ENCODE measurements at regions not wholly inside any gene's neighbourhood (a gene's known extent, or its start where the extent isn't known, plus 50 kb on each side); places are given as distances from the start of the nearest gene placed in this dataset.
"Not testable (repeated sequence)": the region's sequence is repeated elsewhere in the genome, so short reads cannot be mapped to it uniquely, and the experiment has no call there.

DNA sequence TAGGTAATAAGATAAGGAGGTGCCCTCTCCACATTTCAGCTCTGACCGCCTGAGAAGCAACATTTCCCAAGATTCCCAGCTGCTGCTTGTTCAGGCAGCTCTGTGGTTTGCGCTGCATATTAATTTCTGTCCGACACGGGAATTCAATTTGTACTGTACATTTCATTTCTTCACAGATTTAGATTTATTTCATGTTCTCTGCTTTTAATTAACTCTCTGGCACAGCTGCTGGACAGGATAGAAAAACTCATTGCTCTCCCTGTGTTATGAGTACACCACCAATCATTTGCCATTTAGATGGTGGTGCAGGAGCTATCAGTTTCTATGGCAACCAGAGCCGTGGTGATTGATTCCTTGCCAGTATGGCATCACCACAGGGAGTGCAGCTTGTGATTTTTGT, 558.5 kb downstream of the DMRTA1 start:
- FAIRE-seq, result no peak

DNA sequence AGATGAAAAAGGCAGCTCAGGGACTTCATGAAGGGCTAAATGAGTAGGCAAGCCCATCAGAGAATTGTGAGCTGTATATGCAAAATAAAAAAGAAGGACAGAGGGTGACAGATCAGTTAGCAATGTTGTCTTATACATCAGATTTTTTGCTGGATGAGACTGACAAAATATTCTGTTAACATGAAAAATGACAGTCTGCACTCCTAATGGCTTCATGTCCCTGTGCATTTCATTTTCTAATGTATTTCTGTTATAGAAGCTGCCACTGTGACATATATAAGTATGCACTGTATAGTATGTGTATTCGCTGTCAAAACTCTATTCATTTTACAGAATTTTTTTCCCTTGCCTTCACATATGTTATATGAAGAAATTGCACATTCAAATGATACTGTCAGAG, 559.5 kb downstream of the DMRTA1 start:
- FAIRE-seq, result no peak

DNA sequence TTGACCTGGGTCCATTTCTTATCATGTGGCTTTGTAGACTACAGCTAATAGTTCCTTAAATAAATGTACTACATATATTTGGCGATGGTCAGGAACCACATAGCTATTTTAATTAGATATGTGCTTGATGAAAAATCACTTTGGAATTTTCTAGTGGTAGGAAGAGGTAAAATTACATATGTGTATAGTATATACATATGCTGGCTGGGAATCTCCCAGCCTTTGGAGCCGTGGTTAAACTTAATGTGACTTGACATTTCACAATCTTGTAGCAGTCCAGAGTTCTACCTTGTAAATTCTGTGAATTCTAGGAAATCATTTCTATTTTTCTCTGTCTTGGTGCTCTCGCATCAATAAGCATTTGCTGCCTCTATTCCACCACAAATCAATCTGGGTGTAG, 565.0 kb downstream of the DMRTA1 start:
- FAIRE-seq, result no peak

DNA sequence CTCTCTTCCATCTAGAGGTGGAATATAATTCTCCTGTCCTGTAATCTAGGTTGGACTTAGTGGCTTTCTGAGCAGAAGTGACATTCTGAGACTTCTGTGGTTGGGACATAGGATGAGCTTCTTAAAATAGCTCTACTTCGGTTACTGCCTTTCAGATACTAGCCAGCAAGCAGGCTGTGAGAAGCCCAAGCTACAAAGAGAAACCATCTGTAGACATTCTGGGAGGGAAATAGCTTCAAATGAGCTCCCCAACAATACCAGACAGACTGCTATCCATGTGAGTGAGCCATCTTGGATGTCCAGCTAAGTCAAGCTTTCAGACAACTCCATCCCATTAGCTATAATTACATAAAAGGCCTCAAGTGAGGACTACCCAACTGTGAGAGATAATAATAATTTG, 568.9 kb downstream of the DMRTA1 start:
- FAIRE-seq, result no peak

DNA sequence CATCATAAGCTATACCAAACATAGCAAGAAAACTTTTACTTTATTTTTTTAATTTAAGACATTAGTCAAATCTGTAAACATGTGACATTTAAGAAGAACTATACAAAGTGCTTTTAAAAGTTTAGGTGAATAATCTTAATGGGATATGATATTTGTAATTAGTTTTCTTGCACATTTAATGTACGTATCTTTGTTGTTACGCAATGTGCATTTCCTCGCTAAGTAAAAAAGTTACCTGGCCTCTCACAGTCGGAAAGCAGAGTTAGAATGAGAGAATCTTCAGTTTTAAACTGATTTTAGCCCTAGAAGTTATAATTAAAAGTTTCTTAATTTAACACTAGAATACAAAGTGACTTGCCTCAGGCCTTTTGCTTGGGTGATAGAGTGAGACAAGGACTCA, 589.8 kb downstream of the DMRTA1 start:
- peak; percentile 3 for FAIRE-seq

DNA sequence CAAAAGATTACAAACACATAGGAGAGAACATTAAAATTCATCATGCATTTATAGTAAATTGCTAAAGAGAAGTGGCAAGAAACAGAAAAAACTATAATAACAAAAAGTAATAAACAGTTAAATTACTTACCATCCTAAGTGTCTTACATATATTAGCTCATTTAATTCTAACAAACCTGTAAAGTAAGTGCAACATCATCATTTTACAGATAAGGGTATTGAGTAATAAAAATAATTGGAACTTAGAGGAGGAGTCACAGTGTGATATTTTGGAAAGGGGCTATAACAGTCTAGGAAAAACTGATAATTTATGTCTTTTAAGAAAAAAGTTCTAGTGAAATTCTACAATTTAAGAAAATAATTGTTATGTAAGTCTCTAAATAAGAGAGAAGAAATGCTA, 592.8 kb downstream of the DMRTA1 start:
- no peak for FAIRE-seq

DNA sequence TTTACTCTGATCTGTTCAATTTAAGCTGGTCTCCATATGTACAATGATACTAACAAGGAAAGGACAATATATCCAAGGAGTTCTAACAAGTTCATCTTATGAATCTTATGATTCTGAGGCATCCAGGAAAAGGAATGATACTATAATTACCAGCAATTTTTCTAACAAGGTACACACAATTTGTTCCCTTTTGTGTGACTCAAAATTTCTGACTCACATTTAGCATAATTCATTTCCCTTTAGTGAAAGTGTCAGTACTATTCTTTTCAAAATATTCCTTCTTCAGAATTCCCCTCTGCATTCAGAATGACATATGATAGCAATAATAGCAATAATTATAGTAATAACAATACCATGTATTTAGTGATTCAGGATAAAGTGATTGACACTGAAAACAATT, 594.8 kb downstream of the DMRTA1 start:
- FAIRE-seq, result no peak

DNA sequence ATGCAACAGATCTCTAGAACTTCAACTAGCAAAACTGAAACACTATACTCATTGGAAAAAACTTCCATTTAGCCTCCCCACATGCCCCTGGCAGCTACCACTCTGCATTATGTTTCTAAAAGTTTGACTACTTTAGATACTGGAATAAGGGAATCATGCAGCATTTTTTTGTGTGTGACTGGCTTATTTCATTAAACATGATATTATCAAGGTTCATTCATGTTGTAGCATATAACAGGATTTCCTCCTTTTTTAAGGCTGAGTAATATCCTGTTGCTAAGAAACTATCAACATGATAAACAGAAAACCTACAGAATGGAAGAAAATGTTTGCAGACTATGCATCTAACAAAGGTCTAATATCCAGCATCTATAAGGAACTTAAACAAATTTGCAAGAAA, 597.9 kb downstream of the DMRTA1 start:
- FAIRE-seq, result no peak

DNA sequence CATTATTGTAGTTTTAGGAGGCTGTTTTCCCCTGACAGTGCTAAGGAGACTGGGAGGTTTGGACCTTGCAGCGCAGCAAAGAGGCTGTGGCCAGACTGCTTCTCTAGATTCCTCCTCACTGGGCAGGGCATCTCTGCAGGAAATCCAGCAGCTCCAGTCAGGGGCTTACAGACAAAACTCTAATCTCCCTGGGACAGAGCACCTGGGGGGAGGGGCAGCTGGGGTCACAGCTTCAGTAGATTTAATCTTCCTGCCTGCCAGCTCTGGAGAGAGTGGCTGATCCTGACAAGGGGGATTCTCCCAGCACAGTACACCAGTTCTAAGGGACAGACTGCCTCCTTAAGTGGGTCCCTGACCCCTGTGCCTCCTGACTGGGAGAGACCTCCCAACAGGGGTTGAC, 599.4 kb downstream of the DMRTA1 start:
- not testable (repeated sequence) for FAIRE-seq

DNA sequence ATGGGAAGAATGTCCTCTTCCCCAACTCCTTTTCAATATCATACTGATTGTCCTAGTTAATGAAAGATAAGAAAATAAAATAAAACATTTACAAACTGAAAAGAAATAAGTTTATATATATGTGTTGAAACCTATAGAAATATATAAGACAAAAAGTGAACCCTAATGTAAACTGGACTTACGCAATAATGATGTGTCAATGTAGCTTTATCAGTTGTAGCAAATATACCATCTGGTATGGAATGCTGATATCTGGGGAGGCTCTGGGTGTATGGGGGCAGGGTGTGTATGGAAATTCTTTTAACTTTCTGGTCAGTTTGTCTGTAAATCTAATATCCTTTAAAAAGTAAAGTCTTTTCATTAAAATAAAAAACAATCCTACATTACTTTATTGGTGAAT, 603.9 kb downstream of the DMRTA1 start:
- no peak for FAIRE-seq

DNA sequence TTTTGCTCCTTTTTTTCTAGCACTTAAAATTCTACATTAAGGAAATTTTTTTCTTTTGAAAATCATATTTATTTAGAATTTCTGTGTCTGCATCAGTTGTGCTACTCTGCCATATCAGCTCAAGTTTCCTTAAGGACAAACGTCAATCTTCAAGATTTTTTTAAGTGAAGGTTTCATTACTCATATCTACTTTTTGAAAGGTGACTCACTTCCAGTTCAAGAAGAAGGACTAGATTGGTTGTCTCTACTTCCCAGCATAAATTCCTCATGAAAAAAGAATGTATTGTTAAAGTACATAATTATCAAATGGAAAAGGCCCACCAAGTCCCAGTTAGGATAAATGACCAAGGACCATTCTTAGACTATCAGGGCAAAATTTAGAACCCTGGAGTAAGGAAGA, 626.5 kb downstream of the DMRTA1 start:
- no peak for FAIRE-seq

DNA sequence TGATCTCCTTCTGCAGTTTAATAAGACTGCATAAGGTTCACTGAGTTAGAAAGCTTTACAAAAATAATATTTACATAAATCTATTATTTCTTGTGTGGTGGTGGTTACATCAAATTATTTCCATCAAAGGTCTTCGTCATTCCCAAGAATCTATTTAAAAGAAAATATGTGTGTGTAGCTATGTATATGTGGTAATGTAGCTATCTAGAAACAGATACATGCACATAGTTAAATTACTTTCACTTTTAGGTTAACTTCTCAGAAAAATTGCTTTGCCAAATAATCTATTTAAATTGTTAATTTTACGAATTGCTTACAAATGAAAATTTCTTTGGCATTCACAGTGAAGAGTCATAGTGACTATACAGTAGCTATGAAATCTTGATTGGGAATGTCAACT, 633.2 kb downstream of the DMRTA1 start:
- FAIRE-seq, result no peak

DNA sequence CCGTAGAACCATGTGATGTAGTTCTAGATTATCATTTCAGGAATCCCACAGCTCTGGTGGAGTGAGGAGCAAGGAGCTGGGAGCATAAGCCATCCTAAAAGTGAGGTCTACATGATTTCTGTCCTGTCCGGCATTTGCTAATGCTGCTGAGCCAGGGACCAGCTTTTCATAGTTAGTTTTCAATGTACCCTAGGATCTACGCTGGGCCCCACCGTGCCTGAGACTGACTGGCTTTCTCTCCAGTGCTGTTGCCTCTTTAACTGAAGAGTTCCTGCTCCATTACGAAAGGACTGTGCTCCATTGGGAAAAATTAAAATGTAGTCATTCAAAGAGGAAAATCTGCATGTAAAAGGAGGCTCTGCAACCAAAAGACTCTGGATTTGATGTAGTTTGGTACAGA, 634.8 kb downstream of the DMRTA1 start:
- FAIRE-seq, result no peak

DNA sequence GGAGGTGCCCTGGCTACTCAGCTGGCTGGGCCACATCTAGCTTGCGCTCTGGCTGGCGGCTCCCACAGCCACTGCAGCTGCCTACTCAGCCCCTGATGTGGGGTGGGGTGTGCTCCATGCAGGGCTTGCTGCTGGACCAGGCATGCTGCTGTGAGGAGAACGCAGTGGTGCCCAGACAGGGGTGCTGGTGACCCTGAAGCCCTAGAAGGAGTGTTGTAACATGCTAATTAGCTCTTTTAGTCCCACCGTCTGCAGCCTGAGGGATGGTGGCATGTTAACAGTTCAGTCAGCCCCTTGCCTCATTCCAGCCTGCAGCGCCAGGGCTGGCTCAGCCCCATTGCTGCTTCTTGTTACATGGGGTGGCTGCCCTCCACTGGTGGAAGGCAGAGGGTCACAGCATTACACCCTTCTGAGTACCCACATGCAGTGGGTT, 642.3 kb downstream of the DMRTA1 start:
- FAIRE-seq, result no peak

DNA sequence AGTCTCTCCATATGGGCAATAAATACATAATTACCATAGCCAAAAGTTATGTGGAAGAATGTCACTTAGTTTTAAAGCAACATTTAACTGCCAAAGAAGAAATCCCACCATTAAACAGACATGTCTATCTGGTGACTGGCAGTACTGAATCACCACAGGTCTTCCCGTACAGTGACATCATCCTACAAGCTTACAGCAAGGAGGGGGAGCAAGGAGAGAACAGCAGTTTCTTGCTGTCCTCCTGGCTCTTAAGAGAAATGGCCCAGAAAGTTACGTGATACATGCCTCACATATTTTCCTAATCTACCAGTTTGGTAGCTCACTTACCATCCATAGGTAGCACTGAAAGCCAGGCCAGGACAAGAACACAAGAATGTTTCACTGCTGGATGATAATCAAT, 671.0 kb downstream of the DMRTA1 start:
- FAIRE-seq, result no peak

DNA sequence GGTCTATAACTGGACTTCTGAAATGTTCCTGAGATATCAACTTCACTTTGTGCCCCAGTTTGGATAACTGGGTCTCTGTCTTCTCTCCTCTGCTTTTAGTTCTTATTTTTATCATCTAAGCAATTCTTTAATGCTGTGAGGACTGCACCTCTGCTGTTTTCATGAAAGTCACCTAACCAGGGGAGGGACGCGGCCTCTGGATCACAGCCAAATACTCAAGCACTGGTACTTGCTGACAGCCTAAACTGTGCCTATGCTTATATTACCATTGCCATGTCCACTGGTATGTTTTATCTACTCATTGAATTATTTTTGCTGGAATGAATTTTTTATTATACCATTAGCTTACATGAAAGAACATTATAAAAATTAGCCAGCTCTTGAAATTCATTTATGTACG, 674.0 kb downstream of the DMRTA1 start:
- FAIRE-seq, result no peak

DNA sequence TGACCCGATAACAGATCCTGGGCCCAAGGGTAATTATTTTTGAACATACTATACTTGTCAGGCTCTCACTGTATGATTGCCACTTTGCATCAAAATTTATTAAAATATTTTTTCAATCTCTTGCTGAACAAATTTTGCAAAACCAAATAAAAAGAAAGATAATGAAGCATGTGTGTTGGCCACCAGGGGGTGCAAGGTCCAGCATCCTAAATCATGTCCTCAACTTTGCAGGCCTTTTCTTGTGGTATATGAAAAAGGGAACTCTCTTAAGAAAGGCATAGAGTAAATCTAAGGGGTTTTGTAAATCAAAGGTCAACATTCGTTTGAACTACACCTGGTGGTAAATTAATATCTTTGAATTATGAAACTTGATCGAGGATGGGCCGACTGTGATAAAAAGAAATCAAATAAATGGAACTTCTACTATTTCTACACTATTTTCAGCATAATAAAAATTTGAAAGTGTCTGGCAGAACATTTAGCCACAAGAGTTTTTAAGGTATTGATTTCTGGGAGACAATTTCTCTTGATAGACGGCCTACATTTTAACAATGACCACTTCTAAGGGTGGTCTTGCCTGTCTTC, 676.5 kb downstream of the DMRTA1 start:
- FAIRE-seq, result peak; percentile 49

DNA sequence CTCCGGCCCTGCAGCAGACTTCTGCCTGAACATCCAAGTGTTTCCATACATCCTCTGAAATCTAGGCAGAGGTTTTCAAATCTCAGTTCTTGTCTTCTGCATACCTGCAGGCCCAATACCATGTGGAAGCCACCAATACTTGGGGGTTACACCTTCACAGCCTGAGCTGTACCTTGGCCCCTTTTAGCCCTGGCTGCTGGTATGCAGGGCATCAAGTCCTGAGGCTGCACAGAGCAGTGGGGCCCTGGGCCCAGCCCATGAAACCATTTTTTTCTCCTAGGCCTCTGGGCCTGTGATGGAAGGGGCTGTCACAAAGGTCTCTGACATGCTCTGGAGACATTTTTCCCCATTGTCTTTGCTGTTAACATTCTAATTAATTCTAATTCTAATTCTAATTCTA, 680.6 kb downstream of the ELAVL2 start:
- FAIRE-seq, result no peak

DNA sequence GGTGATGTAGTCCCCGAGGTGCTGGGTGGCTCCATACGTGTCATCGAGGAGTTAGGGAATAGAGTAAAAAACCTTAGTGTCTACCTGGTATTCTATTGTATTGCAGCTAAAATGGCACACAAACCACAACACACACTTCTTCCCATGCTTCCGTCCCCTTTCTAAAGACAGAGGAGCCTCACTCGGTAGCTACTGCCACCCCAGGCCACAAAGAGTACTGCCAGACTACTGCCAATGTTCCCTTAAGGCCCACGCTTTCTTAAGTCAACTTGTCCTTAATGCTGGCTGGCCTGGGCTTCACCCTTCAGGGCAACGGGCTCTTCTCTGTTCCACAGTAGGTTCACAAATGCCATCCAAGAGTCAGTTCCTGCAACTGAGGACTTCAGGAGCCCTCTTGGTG, 673.0 kb downstream of the ELAVL2 start:
- no peak for FAIRE-seq

DNA sequence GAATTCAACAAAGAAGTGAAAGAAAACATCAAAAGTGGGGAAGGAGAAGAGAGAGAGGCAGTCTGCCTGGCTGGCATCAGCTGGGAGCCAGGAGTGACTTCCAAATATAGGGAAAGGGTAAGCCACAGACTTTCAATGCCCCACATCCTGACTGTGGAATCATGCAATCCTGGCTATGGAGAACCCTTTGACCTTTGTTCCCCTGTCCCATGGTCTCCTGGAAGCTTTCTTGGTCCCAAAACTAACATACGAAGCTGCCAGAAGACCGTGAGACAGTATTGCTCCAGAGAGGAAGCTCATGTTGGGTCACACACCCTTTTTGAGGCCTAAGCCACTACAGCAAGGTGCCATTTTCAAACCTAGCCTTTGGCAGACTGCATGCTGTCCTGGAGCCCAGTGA, 665.5 kb downstream of the ELAVL2 start:
- FAIRE-seq, result no peak

DNA sequence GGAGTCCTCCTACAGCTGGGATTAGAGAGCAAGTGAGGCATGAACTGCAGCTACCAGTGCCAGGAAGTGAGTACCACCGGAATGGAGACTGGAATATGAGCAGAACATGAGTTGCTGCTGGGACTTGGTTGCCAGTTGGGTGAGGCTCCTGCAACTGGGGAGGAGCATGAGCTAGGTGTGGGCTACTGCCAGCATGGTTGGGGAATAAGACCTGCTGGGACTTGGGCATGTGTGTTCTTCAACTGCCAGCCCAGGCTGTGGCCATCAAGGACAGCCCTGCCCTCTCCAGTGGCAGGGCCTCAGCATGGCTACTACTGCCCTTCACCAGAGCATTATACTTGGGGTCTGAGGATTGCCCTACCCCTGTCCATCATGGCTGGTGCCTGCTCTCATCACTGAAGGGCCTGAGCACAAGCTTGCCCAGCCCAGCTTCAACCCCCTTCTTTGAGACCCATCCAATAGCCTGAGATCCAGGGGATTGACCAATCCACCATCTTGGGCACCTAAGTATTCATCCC, 665.0 kb downstream of the ELAVL2 start:
- no peak for FAIRE-seq

DNA sequence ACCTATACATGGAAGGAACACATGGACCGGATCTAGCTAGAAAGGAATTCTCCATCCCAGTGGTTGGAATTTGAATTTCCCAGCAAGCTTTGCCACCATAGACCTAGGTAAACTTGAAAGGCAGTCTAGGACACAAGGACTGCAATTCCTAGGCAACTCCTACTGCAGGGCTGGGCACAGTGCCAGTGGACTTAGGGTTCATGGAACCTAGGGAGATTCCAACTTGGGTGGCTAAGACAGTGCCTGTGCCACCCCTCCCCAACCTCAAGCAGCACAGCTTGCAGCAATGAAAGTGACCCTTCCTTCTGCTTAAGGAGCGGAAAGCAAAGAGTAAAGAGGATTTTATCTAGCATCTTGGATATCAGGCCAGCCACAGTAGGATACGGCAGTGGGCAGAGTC, 663.3 kb downstream of the ELAVL2 start:
- no peak for FAIRE-seq

DNA sequence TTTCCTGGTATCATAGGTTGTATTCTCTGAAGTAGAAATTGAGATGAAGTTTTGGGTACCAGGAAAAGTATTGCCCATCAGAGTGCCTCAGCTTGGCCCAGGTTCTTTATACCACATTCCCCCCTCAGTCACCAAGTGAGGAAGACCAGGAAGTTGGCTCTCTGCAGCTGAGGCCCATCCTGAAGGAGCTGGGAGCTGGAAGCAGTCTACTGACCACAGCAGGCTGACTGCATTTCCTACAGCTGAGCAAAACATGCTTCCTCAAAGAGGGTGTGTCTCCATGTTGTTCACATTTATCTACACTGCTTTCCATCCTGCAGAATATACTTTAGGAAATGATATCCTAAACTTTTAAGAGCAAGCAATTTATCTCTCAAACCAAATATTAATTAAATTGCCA, 654.6 kb downstream of the ELAVL2 start:
- no peak for FAIRE-seq

DNA sequence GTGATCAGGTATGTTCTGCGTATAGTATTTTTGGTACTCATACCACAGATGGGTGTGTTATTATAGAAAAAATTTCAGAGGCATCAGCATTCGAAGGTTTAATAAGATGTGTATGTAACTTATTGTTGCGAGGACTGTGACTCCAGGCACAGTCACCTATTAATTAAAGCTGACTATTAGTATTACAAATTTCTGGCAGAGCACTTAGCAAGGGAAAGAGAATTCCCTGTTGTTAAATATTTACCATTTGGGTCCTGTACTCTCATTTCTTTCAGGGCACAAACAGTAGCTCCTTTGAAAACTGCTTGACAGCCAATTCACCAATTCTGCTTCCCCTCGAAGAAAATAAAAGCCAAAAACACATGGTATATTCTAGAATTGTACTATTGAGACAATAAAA, 653.8 kb downstream of the ELAVL2 start:
- no peak for FAIRE-seq

DNA sequence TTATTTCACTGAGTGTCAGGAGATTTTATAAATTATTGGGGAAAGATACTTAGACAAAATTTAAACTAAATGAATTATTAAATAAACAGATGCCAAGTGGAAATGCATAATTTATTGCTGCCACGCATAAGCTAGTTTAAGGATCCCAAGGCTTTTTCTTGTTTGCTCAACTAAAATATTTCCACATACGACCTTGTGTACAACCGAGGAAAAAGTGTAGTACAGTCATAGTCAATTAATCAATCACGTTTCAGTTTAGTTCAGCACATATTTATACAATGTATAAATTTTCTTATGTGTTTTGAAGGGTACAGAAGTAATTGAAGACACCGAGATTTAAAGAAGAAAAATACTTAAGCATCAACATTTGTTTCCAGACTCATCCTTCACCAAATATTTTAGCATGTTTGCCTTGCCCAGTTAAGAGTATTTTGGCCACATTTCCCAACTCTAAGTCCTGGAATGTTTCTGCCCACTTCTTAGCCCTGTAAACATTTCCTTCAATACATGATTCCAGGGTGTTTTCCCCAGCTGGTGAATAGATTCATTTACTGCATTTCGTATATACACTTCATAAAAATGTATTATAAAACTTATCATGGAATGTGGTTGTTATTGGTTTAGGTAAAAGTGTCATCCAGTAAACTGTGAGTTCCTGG, 652.9 kb downstream of the ELAVL2 start:
- FAIRE-seq, result no peak
